ENCODE measurements at regions not wholly inside any gene's neighbourhood (a gene's known extent, or its start where the extent isn't known, plus 50 kb on each side); places are given as distances from the start of the nearest gene placed in this dataset.

DNA sequence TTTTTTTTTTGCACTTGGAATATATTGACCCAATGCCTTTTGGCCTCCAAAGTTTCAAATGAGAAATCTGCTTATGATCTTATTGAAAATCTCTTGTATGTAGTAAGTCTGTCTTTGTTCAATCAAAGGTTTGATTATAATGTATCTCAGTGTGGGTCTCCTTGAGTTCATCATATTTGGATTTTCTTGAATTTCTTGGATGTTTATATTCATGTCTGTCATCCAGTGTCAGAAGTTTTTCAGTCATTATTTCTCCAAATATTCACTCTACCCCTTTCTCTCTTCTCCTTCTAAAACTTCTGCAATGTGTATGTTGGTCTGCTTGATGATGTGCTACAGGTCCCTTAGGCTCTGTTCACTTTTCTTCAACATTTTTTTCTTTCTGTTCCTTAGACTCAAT is 95.9 kb upstream of the PTPRK start:
- TF ChIP-seq, protein P1, sequence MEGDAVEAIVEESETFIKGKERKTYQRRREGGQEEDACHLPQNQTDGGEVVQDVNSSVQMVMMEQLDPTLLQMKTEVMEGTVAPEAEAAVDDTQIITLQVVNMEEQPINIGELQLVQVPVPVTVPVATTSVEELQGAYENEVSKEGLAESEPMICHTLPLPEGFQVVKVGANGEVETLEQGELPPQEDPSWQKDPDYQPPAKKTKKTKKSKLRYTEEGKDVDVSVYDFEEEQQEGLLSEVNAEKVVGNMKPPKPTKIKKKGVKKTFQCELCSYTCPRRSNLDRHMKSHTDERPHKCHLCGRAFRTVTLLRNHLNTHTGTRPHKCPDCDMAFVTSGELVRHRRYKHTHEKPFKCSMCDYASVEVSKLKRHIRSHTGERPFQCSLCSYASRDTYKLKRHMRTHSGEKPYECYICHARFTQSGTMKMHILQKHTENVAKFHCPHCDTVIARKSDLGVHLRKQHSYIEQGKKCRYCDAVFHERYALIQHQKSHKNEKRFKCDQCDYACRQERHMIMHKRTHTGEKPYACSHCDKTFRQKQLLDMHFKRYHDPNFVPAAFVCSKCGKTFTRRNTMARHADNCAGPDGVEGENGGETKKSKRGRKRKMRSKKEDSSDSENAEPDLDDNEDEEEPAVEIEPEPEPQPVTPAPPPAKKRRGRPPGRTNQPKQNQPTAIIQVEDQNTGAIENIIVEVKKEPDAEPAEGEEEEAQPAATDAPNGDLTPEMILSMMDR (conservative IDR thresholded peaks at IDR 0.05; ENCODE audit: low read length), result no peak
- no peak for TF ChIP-seq EZH2phosphoT487 (IDR thresholded peaks at IDR 0.05; ENCODE audit: borderline replicate concordance, low read depth, low read length)
